ENCODE measurements at regions not wholly inside any gene's neighbourhood (a gene's known extent, or its start where the extent isn't known, plus 50 kb on each side); places are given as distances from the start of the nearest gene placed in this dataset.

DNA sequence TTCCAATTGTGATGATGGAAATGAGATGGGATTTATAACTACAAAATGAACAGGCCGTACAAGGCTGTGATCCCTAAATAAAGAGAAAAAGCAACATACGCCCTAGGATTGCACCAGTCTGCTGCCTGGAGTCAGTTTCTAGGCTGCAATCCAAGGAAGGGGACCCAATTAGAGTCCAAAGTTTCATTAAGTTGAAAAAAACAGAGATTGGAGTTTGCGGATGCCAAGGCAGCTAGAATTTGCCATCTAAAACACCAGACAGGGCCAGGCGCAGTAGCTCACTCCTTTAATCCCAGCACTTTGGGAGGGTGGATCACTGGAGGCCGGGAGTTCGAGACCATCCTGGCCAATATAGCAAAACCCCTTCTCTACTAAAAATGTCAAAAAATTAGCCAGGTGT, 661.0 kb downstream of the RPS29 start:
- Histone ChIP-seq H3K27me3 (no peaks in the 10 kb centered on the region), H3K4me1 (no peaks in the 10 kb centered on the region), H3K9me3 (no peaks in the 10 kb centered on the region), H3K36me3 (no peaks in the 10 kb centered on the region), H3K4me3 (no peak overlapping the region), H3K27ac (no peak overlapping the region)
- in situ Hi-C loops (cut with MboI; ENCODE audit: low pct_ligation_motif_present in 1 of 4, low pct_unique_long_range_greater_than_20kb in 1 of 4, low sequenced_read_pairs in 3 of 4) = no loop called here
- 78 to 84% methylated on average over 5 to 6 of the region's 6 CpGs for WGBS, 2 donors (ENCODE audit: low coverage in 1 of 2)
- TF ChIP-seq POLR2A (IDR thresholded peaks at IDR 0.05) (no peak), CTCF (IDR thresholded peaks at IDR 0.05) (no peak), POLR2AphosphoS5 (IDR thresholded peaks at IDR 0.05) (no peak), EP300 (IDR thresholded peaks at IDR 0.05; ENCODE audit: low read depth) (no peak)
- intact Hi-C loops (cut with DNase I; ENCODE audit: low total_unique reads) = no loop called here
- DNase-seq = no peak

GRCh38 chr14:48914921-48915320, 671.3 kb downstream of the RPS29 start:
- 71 to 74% methylated on average over 4 of the region's 4 CpGs for WGBS, 2 donors (ENCODE audit: low coverage in 1 of 2)
- Histone ChIP-seq H3K27ac (no peak overlapping the region), H3K4me1 (no peaks in the 10 kb centered on the region), H3K4me3 (no peak overlapping the region), H3K36me3 (no peaks in the 10 kb centered on the region), H3K9me3 (no peaks in the 10 kb centered on the region), H3K27me3 (no peaks in the 10 kb centered on the region)
- no peak for TF ChIP-seq POLR2A (IDR thresholded peaks at IDR 0.05)
- no peak for TF ChIP-seq EP300 (IDR thresholded peaks at IDR 0.05; ENCODE audit: low read depth)
- no peak for TF ChIP-seq CTCF (IDR thresholded peaks at IDR 0.05)
- TF ChIP-seq POLR2AphosphoS5 (IDR thresholded peaks at IDR 0.05) = no peak
- in situ Hi-C loops (cut with MboI; ENCODE audit: low pct_ligation_motif_present in 1 of 4, low pct_unique_long_range_greater_than_20kb in 1 of 4, low sequenced_read_pairs in 3 of 4) = no loop called here
- intact Hi-C loops (cut with DNase I; ENCODE audit: low total_unique reads) = no loop called here
- no peak for DNase-seq

- Histone ChIP-seq H3K4me3 (no peak overlapping the region), H3K27ac (no peak overlapping the region), H3K36me3 (no peaks in the 10 kb centered on the region), H3K4me1 (no peaks in the 10 kb centered on the region), H3K27me3 (no peaks in the 10 kb centered on the region), H3K9me3 (no peaks in the 10 kb centered on the region)
- intact Hi-C loops (cut with DNase I; ENCODE audit: low total_unique reads) = no loop called here
- no peak for TF ChIP-seq CTCF (IDR thresholded peaks at IDR 0.05)
- no peak for TF ChIP-seq POLR2AphosphoS5 (IDR thresholded peaks at IDR 0.05)
- TF ChIP-seq POLR2A (IDR thresholded peaks at IDR 0.05) = no peak
- TF ChIP-seq EP300 (IDR thresholded peaks at IDR 0.05; ENCODE audit: low read depth) = no peak
- in situ Hi-C loops (cut with MboI; ENCODE audit: low pct_ligation_motif_present in 1 of 4, low pct_unique_long_range_greater_than_20kb in 1 of 4, low sequenced_read_pairs in 3 of 4) = no loop called here
- DNase-seq = no peak
- WGBS, 2 donors (ENCODE audit: low coverage in 1 of 2) = 37 to 40% methylated on average over 1 of the region's 1 CpG
These were observed 671.8 kb downstream of the RPS29 start for GRCh38 chr14:48914382-48914781.

GRCh38 chr14:48900565-48900964, 685.6 kb downstream of the RPS29 start:
- in situ Hi-C loops (cut with MboI; ENCODE audit: low pct_ligation_motif_present in 1 of 4, low pct_unique_long_range_greater_than_20kb in 1 of 4, low sequenced_read_pairs in 3 of 4) = no loop called here

More at GRCh38 chr14:48900565-48900964, 685.6 kb downstream of the RPS29 start:
- H3K4me1 ChIP-seq = no peaks in the 10 kb centered on the region
- no peak overlapping the region for H3K27ac ChIP-seq
- H3K27me3 ChIP-seq = no peaks in the 10 kb centered on the region
- H3K36me3 ChIP-seq = no peaks in the 10 kb centered on the region
- intact Hi-C loops (cut with DNase I; ENCODE audit: low total_unique reads) = no loop called here
- H3K9me3 ChIP-seq = no peaks in the 10 kb centered on the region
- H3K4me3 ChIP-seq = no peak overlapping the region
- WGBS, 2 donors (ENCODE audit: low coverage in 1 of 2) = 37 to 45% methylated on average over 3 of the region's 3 CpGs
- no peak for DNase-seq
- no peak for TF ChIP-seq CTCF (IDR thresholded peaks at IDR 0.05)
- no peak for TF ChIP-seq POLR2A (IDR thresholded peaks at IDR 0.05)
- no peak for TF ChIP-seq POLR2AphosphoS5 (IDR thresholded peaks at IDR 0.05)
- no peak for TF ChIP-seq EP300 (IDR thresholded peaks at IDR 0.05; ENCODE audit: low read depth)
